ENCODE measurements at regions not wholly inside any gene's neighbourhood (a gene's known extent, or its start where the extent isn't known, plus 50 kb on each side); places are given as distances from the start of the nearest gene placed in this dataset.

DNA sequence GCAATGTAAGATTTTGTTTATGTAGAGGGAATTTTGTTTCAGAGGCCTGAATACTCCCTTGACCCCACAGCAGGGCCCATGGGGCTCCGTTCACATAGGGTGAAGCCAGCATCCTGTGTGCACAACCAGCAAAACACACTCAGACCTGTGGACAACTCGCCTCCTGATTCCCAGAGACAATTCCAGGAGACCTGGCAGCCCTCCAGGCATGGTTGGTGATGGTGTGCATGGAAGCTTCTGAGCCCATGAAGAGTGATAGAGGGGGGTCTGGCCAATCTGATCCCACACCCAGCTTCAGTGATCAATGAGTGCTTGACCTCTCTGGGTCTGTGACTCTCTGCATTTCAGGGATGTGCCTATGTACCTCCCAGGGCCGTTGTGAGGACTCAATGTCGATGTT, 91.0 kb upstream of the RAB6C start:
- TF ChIP-seq POLR2AphosphoS5 (IDR thresholded peaks at IDR 0.05; ENCODE audit: low read depth, low read length) (no peak), SMC3 (IDR thresholded peaks at IDR 0.05; ENCODE audit: low read depth, low read length) (no peak)
- TF ChIP-seq, protein P1, sequence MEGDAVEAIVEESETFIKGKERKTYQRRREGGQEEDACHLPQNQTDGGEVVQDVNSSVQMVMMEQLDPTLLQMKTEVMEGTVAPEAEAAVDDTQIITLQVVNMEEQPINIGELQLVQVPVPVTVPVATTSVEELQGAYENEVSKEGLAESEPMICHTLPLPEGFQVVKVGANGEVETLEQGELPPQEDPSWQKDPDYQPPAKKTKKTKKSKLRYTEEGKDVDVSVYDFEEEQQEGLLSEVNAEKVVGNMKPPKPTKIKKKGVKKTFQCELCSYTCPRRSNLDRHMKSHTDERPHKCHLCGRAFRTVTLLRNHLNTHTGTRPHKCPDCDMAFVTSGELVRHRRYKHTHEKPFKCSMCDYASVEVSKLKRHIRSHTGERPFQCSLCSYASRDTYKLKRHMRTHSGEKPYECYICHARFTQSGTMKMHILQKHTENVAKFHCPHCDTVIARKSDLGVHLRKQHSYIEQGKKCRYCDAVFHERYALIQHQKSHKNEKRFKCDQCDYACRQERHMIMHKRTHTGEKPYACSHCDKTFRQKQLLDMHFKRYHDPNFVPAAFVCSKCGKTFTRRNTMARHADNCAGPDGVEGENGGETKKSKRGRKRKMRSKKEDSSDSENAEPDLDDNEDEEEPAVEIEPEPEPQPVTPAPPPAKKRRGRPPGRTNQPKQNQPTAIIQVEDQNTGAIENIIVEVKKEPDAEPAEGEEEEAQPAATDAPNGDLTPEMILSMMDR (IDR thresholded peaks at IDR 0.05): no peak

All from SK-N-SH (cell line).